Ecto neural progenitor cell (in vitro differentiated cells): ENCODE measurements at regions not wholly inside any gene's neighbourhood (a gene's known extent, or its start where the extent isn't known, plus 50 kb on each side); places are given as distances from the start of the nearest gene placed in this dataset.

ENCODE experiments used
- DNase-seq: peaks from one replicate; pipeline ENCODE4 v3.0.0-alpha.2; 2018; ENCODE audit warnings: low spot score

DNA sequence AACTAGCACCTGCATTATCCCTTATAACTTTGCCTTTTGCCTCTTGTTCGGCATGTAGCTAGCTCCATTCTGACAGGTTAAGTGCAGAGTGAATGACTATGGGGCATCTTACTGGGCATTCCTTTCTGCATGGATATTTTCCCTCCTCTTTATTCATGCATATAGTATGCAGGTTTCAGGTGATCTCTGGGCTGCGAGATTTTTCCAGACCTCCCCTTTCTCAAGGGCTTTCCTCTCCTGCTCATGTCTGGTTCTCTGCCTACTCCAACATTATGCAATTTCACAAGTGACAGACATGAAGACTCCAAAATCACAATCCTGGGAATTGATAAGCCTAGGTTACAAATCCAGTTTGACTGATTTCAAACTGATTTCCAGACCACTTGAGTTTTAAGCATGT is 503.8 kb downstream of the NXPH1 start:
- no peak for DNase-seq

DNA sequence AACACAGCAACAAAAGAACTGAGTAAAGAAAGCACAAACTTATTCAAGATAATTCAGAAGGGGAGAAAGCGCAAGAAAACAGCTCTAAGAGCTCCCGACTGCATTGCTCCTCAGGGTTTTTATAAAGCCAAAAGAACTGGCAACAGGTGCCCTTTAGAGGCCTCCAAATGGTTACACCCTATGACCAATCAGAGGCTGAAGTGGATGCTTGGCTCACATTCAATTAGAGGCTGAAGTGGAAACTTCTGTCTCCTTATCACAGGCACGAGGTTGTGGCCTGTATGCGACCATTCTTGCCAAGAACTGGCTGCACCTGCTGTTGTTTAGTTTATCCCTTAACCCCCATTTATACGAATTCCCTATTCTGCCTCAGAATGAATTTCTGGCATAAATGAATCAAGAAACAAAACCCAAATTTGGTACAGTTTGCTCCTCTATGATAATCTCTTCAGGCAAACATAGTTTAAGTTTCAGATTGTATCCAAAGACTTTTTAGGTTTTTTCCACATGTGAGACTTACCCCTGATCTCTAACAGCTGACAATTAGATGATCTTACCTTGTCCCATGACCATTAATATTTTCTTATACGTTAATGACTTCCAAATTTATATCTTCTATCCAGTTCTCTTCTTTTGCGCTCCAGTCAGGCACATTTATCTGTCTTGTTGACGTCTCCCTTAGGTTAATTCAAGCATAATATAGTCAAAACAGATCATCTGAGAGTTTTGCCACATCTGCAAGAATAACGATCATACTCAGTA is 504.8 kb downstream of the NXPH1 start:
- no peak for DNase-seq

DNA sequence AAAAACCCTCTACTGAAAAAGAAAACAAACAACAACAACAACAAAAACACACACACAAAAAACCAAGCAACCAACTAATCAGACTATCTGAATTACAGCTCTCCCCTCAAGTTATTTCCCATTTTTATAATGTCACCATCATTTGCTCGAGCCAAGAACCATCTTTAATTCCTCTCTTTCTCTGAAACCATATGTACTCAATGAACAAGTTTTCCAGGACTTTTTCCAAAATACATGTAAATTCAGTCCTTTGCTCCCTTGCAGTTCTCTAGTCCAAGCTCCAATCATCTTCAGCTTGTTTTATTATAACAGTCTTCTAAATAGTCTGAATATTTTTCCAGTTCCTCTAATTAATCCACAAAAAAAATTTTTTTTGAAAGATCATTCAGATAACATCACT is 506.0 kb downstream of the NXPH1 start:
- no peak for DNase-seq

DNA sequence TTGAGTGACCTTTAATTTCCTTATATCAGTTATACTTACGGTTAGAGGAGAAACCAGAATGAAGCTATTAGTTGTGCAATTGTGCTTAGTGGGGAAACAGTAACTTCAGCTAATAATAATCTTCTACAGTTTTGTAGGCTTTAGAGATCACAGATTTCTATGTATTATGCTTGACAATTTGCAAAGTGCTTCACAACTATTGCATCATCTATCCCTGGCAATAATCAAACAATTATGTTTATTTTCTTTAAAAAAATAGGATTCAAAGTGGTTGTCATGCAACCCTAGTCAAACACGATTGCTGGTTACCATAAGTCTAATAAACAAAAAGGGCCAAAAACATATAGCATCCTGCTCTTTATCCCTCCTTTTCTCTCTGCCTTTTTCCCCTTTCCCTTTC is 530.3 kb downstream of the NXPH1 start:
- DNase-seq, result no peak

DNA sequence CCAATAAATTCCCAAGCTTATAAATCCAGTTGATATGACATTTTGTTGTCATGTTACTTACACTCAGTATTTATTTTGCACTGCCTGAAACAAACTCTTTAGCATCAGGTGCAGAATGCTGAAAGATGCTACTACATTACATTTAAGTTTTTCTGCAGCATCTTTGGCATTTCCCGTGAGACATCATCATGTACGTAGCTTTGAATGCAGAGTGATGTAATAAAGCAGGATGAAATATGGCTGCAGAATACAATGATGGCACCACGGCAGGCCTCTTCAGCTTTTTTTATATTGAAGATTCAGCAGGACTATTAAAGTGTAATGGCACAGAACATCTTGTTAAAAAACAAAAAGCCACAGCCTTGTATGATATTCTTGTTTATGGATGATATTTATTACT is 531.8 kb downstream of the NXPH1 start:
- DNase-seq, result no peak

DNA sequence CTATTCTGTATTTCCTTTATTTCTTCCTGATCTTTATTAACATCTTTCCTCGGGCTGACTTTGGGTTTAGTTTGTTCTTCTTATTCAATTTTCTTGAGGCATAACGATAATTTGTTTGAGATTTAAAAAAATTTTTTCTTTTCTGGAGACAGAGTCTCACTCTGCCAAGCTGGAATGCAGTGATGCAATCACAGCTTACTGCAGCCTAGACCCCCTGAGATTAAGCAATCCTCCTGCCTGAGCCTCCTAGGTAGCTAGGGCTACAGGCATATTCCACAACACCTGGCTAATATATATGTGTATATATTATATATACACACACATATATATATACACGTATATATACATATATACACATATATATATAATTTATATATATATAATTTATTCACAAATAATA is 540.2 kb downstream of the NXPH1 start:
- no peak for DNase-seq

DNA sequence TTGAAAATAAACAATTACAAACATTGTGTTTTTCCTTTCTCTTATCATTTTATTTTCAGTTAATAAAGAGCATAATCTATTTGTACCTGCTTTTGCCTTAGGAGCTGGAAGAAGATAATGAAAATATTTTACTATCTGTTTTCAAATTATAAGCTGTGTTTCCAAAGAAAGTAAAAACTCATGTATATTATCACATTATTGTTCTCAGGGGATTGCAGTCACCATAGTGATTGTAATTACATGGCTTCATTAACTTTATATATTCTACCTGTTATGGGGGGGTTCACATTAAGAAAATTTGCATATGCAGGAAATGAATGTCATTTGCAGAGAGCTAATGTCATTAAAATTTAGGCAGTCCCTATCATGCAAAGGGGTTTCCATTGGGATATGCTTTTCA is 542.3 kb downstream of the NXPH1 start:
- no peak for DNase-seq

DNA sequence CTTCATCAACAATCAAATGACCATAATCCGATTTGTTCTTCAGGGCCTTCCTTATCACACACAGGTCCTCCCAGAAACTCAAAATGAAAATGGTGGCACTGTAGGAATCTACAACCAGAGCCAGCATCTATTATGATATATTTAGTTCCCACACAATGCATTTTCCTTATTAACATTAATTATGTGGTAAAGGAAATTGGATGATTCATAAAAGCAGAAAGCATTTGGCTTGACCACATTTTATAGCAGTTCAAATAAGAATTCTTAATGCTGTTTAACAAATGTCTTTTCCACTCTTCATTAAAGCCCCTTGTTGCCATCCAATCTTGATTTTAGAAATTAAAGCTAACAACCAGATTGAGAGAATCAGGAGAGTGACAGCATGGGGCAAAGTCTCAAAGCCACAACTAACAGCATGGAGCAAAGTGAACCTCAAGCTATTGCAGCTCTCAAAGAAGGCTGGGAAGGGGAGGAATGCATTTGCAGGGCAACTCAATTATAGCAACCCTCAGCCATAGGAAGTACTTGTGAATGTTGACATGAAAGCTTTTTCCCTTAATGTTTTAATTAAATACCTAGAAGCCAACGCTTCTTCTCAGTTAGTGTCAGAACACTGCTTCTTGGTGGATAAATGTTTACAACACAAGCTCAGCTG is 549.1 kb downstream of the NXPH1 start:
- DNase-seq, result no peak

DNA sequence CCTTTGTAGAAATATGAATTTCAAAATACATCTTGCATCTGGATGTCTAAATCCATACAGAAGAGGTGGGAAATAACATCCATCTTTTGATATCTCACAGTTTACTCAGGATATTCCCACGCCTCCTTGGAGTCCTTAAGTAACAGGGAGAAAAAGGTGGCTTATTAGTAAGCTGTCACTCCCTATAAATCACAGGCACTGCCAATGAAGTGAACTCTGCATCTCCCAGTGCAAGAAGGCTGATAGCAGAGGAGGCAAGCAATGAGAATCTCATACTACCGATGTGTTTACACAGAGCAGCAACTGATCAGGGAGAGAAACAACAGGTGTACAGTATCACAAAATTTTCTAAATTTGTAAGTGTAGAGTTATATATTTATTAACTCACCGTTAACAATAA is 551.8 kb downstream of the NXPH1 start:
- no peak for DNase-seq

DNA sequence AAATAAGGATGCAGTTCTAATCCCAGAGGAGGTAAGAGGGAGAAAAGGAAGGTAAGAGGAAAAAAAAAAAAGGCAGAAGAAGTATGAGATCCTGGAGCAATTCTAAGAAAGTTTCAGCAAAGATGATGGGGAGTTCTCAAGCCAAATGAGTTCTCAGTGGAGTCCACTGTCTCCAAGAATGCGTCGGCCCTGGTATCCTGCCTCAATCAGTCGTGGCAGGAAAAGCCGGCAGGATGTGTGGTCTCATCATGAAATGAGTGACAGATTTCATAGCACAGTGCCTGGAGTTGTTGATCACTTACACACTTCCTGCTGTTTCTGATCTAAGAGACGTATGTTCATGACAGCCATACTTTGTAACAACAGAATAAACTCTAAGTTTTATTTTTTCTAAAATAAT is 554.9 kb downstream of the NXPH1 start:
- no peak for DNase-seq

DNA sequence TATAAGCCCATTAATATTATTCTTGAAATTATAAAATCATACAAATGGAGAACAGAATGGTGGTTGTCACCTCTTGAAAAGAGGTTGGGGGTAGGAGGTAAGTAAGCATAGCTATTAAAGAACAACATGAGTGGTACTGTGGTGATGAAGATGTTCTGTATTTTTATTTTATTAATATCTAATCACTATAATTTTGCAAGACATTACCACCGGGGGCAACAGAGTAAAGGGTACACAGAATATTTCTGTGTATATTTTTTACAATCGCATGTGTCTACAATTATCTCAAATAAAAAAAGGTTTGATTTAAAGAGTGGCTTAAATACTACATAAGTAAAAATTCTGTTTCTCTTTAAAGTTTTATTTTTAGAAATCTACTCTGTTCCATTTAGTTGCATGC is 557.8 kb downstream of the NXPH1 start:
- DNase-seq, result no peak

DNA sequence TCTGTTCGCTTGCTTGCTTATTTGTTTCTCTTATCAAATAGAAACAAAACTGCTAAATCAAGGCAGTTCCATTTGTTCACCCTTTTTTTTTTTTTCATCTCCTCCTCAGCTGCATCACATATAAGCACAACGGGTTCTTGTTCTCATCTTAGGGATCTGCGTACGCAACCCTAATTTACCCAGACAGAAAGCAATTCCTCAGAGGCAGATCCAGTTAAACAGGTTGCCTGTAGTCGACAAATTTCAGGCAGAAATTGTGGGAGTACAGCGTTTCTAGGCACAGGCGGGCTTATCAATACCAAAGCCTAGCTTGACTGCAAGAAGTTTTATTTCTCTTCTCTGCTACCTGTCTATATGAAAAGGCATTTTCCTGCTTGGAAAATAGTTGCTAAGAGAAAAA is 565.4 kb downstream of the NXPH1 start:
- DNase-seq, result no peak

DNA sequence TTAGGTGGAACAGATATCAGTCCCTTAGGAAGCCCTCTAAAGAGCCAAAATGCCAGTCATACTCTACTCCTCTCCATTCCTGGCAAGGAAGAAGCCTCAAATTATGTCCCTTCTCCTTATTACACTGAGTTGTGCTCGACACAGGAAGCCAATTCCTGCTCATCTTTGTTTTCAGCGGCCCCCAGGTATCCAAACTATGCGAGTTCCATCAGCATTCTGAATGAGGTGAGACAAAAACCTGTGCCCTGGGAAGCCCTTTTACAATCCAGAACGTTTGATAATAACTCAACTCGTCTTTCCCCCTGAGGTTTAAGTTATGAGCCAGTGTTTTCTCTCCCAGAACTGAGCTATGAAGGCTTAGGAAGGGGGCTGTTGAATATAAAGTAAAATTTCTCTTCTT is 580.5 kb downstream of the NXPH1 start:
- no peak for DNase-seq

DNA sequence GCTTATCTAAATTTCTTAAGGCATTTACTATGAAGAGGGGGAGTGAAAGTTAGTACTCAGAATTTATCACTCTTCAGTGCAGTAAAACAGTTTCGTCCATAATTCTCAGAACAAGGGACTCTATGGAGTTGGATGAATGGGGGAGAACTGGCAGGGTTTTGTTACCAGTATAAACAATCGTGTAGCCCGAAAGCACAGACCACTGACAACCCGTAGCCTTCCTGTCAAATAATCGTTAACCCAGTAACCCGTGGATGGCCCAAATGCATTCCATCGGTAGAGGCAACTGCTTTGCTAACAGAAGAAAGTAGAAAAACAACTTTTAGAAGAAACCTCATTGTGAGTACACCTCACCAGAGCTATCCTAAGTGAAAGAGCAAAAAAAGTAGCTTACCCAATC is 583.9 kb downstream of the NXPH1 start:
- DNase-seq, result no peak

DNA sequence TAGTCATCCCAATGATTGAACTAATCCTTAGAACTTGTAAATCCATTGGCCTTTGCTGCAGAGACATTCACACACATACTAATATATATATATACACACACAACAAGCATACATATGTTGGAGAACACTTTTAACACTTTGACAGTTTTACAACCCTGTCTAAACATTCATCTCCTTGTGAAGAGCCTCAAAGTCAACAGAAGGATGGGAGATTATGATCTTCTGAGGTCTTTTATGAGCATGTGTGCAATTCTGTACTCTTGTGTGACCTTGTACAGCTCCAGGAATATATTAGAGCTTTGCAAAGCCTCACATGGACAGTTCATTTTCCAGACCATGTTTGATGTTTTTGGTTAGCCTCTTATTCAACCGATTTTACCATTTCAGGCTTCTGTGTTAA is 589.0 kb downstream of the NXPH1 start:
- no peak for DNase-seq

DNA sequence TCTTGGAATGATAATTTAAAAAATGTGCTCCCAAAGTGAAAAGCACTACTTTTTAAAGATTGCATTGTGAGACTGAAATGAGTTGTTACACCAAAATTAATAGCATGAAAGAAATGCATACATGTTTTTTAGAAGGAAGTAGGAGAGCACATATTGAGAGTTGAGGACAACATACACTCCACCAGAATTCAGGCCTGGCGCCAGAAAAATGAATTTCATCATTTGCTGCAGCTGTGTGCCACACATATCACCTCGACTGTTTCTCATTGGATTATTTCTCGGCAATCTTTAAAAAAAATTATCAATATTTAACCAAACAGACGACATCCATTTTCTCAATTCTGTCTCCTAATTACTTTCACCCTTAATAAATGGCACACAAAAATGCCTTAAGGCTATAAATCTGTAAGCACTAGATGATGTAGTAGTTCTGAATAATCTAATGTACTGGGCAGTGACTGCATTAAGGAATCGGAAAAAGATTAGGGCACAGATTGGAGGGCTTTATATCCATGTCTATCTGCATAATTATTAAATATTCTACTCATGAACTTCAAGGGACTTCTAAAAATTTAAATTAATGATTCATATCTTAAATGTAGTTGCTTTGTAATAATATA is 590.4 kb downstream of the NXPH1 start:
- no peak for DNase-seq

DNA sequence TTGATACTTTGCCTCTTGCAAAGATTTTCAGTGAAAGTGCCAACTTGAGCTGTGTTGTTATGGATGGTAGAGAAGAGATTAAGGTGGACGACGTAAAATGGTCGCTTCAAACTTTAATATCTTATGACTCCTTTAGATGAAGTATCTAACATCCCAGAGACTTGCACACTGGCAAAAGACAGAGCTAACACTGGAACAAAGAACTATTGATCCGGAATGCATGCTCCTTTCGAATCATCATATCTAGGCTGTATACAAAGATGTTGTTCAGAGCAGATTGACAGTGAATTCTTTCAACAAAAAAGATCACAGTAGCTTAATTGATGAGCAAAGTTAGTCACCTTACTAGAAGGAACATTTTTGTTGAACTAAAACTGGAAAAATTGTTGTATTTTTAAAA is 592.7 kb downstream of the NXPH1 start:
- no peak for DNase-seq

DNA sequence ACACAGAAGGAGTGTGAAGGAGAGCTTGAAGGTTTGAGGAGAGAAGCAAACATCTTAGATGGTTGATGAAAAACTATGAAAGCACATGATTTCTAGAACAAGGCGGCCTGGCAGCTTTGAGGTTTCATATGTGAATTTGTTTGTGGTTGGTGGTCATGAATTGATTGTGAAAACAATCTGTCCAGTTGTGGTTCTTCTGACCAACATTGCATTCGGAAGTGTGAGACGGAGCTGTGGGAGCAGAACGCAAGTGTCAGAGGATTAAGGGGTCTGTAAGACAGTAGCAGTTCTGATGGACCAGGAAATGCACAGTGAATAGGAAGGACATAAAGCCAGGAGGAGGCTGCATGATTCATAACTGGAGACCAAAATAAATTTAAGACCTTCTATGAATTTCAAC is 594.6 kb downstream of the NXPH1 start:
- no peak for DNase-seq

DNA sequence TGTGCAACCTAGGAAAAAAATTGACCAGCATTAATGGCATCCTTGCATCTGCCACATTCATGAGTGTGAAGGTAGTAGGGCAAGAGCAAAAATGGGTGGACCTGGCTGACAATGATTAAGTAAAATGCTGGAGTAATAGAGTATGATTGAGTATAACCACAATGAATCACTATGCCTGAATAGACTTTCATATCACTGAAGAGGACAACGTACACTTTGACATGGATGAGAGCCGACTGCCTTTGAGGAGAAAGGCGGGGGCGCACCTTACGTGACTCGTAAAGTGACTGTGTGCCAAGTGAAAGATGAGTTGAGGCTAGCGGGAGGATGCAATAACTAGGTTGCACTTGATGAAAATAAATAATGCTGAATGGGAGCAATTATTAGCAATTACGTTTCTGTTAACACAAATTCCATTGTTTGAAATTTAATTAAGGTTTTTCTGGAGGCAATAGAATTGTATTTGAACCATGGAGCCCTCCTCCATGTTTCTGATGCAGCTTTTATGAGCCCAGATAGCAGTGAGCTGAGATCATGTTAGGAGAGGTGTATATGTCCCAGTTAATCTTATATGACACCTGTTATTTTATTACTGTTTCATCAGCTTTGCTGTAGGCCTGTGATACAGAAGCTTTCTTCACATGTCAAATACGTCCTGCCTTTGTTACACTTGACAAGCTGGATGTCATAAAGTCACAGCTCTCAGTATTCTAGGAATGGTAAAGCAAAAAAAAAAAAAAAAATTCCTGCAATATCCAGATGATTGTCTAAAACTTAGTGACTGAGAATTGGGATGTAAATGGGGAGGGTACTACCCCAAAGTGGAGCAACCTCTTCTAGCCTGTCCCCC is 596.5 kb downstream of the NXPH1 start:
- no peak for DNase-seq

DNA sequence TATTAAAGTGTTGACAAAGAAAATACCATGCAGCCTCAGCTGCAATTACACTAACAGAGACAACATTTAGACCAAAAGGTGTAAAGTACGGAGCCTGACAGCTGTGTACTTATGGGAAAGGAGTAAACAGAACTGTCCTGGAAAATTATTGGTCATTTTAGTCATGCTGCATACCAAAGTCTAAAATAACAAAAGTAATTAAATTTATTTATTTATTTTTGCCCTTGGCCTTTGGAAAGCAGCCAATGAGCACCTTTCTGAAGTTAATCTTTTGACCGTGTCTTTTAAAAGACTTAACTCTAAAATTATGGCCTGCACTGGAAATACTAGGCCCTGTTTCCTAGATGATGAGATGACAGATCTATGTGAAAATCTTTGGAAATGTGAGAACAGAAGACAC is 597.6 kb downstream of the NXPH1 start:
- DNase-seq, result no peak

DNA sequence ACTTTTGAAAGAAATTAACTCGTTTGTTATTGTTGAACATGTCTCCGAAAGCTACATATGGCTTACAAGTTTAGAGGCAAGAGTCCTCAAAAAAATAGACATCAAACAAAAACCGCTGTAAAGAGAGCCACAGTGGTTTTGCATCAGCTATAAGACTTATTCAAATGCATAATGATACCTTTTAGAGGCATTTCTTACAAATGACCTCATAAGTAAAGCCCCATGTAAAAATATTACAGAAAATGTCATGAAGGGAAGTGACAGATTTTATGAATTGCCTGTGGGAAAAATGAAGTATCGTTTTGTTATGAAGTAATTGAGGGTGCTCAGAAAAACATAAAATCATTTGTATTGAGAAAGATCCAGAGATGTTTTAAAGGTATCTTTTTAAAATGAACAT is 598.0 kb downstream of the NXPH1 start:
- DNase-seq, result no peak

DNA sequence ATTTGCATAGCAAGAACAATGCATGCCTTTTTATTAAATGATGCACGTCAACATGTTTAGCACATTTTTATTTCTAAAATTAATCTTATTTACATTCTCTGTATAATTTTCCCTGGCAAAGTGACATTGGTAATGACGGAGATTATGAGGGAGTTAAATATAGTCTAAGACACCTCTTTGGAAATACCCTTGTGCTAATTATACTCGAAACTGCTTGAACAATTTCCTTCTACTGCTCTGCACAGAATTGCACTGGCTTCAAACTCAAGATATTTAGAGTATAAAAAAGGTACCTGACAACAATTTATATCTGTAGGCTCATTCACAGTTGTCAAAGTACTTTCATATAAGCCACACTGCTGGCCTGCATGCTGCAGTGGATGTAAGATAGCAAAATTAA is 602.7 kb downstream of the NXPH1 start:
- no peak for DNase-seq
